SH-SY5Y (cell line): ENCODE measurements at regions not wholly inside any gene's neighbourhood (a gene's known extent, or its start where the extent isn't known, plus 50 kb on each side); places are given as distances from the start of the nearest gene placed in this dataset.

Source experiments
- GATA2 ChIP-seq: IDR thresholded peaks from 2 replicates; pipeline ENCODE4 v1.6.1; 2011; ENCODE audit warnings: mild to moderate bottlenecking, low read depth, low read length
- GATA3 ChIP-seq: IDR thresholded peaks from 2 replicates; pipeline ENCODE4 v1.6.1; 2011; ENCODE audit warnings: low read depth, mild to moderate bottlenecking, low read length, moderate library complexity

DNA sequence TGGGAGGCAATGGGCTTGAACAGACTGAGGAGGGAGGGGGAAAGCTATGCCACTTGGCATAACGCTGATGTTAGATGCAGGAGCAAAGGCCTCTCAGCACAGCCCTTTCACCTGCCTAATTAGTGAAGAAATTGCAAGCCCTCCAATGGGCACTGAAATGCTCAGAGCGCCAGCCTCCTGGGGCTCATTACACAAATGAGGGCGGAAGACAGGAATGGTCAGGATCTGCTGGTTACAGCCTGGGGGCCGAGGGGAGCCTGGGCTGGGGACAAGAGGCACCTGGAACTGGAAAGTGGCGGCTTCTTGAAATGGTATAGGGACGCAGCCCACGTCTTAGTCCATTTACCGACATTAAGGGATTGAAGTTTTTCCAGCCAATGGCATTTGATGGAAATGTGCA is 50.2 kb upstream of the PLET1 start:
- TF ChIP-seq GATA2 (no peak), GATA3 (no peak)

DNA sequence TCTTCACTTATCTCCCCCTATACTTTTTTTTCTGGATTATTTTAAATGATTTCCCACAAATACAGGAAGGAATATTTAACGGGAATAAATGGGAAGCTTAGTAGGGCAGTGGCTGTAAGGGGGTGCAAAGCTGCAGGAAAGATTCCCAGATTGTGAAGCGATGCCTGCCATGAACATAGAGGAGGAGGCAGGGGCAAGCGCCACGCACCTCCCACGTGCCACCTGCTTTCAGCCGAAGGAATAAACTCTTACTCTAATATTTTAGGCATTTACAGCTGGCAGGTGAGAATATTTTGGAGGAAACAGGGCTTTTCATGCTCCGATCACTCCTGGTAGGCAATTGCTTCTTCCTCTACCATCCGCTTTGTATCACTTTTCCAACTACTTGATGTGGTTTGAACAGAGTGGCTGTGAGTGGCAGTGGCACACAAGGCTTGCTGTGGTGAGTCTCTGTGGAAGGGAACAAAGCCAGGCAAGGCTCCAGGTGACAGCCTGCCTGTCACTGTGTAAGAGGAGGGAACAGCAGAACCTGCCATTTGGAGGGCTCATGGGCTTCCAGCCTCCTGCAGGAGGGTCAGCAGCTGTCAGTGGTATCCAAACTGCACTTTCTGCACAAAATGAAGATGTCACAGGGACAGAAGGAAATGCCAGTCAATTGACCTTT is 54.5 kb upstream of the PLET1 start:
- TF ChIP-seq GATA2 (no peak), GATA3 (no peak)

DNA sequence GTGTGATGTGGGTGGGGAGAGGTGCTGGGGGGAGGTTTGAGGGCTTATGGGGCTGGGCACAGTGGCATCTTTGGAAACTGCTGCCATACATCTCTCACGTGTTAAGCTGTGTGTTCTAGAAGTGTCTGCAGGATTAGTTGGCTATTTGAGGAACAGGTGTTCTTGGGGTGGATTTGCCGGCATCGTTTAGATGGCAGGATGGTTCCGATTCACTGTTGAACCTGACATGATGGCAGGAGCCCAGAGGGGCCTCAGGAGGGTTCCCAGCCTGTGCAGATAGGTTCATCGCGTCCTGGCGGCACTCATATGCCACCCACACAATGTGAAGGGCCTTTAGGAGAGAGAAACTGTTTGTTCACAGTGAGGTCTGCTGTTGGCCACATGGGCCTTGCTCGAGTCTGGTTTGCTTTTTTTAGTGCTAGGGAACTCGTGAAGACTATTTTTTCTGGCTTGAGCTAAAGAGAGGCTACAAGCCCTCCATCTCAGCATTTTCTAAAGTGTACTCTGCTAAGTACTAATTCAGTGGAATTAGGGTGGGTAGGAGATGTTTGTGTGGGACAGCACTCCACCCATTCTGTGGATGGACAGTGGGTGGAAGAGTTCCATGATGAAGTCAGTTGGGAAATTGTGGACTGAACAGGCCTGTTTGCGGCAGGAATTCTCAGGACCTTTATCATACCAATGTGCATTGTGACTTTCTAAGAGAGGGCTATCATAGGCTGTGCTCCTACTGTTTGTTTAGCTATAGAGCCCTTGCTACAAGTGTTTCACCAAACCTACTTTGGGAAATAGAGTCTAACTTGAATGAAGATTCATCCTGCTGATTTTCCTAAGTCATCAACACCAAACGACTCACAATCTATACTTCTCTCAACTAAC is 55.4 kb upstream of the PLET1 start:
- no peak for TF ChIP-seq GATA2
- TF ChIP-seq GATA3, result no peak

DNA sequence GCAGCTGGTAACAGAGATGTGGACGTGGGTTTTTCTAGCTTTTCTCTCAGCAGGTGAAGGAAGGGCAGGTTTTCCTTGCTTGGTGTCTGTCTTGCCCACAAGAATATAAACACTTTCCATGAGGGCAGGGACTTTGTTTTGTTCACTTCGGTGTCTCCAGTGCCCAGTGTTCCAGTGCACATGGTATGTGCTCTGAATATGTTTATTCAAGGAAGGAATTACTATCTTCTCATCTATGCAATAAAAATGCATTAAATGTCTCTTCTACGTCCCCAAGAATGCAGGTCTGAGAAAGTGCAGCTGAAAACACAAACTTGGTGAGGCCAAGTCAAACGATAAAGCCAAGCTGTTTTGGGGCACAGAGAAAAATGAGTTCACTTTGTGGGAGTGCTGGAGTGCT is 56.3 kb upstream of the PLET1 start:
- TF ChIP-seq GATA3 (no peak), GATA2 (no peak)

DNA sequence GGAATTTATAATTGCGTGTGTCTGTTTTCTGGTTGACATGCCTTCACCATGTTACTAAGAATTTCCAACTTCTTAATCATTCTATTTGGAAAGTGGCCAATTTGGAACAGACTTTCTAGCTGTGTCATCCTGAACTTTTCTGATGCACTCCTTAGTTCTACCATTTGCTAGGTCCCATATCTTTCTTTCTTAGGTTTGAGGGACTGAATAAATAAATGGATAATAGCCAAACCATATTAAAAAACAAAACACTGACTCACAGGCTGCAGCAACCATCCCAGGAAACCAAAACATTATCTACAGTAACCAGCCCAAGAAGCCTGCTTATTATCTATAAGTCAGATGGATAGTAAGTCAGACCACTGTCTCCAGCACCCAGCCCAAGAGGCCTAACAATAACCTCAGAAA is 57.5 kb upstream of the PLET1 start:
- TF ChIP-seq GATA3 (no peak), GATA2 (no peak)

DNA sequence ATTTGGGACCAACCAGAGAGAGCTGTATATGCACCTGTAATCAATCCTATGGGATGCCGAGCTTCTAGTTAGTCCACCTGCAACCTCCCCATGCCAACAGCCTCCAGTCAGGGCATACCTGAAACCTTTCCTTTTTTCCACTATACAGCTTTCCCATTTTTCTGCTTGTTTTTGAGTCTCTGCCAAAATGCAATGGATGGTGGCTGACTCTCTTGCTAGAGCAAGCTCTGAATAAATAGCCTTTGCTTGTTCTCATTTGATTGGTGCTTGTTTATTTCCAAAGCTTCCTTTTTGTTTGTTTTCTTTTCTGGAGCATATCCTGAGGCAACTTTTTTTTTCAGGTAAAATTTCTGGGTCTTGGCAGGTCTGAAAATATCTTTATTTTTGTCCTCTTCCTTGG is 58.0 kb upstream of the PLET1 start:
- TF ChIP-seq GATA3 (no peak), GATA2 (no peak)

DNA sequence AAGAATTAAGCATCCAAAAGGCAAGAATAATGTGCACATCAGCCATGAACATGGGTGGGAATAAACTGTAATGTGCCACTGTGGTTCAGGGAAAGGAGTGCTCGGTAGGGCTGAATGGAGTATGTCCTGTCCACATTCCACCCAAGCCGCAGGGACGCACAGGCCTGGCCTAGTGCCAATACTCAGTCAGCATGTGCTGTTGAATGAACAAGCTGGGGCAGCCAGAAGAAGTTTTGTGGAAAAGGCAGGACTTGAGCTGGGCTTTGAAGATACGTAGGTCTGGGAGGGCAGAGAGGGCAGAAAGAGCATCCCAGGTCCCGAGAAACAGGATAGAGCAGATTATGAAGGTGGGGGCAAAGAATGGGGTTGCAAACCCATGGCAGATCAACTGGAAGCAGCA is 60.0 kb upstream of the PLET1 start:
- no peak for TF ChIP-seq GATA2
- no peak for TF ChIP-seq GATA3

DNA sequence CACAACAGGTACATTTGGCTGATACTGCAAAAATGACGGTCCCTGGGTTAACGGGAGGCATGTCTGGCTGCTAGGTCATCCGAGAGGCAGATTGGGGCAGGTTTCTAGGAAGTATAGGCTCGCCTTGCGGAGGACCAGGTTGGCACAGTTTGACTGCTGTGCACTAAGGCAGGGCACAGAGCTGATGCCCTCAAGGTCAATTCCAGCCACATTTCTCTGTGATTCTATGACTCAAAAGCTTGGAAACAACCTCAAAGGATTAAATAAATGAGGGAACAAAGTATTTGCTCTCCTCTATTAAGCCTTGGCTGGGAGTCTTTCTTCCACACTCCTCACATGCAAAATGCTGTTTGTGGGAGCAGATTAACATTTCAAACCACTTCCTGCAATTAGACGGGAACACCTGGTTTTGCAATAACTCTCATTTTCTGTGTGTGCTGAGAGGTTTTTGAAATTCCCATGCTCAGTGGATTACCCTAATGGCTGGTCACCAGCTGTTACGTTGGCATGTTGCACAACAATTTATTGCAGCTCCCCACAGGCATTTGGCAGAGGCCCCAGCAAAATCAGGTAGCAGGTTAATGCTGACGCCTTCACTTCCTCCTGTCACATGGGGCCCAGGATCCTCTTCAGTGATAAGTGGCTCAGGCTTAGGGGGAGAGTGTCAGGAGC is 61.0 kb upstream of the PLET1 start:
- no peak for TF ChIP-seq GATA3
- TF ChIP-seq GATA2, result no peak

DNA sequence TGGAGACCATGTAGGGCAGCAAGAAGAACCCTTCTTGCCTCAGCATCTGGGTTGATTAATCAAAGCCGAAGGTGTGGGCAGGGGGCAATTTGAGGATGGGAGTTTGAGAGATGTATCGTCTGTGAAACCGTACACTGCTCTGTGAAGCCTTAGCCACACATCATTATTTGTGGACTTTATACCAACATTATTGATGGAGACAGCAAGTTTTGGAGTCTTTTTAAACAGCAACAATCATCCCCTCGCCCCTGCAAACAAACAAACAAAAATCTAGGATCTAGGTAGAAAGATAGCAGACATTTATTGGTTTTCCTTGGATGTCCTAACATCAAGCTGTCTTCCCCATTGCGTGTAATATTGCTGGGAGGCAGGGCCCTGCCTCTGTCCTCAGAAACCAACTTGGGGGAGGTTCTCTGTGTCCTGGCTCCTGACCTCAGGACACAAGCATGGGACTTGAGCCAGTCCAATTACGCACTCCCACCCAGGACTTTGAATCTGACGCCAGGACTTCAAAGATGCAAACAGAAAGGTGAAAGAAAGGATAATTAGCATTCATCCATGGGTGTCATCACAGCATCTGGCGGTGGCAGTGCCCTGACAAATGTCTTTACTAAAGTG is 61.6 kb upstream of the PLET1 start:
- TF ChIP-seq GATA2, result no peak
- no peak for TF ChIP-seq GATA3

DNA sequence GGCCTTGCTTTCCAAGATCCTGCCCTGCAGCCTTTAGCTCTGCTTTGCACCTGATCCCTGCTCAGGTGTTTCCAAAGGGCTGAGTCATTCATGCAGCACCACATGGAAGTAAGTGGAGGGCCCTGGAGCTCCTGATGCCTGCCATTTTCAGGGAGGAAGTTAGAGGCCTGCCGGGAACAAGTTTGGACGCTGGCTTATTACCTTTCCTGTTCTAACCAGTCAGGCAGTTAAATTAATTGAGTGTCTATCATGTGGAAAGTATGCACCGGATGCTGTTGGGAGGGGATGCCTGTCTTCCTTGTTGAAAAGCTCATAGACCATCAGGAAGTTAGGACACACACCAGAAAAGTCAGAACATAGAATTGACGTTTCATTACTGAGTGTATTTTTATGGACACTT is 73.7 kb upstream of the PLET1 start:
- TF ChIP-seq GATA3, result no peak
- no peak for TF ChIP-seq GATA2

DNA sequence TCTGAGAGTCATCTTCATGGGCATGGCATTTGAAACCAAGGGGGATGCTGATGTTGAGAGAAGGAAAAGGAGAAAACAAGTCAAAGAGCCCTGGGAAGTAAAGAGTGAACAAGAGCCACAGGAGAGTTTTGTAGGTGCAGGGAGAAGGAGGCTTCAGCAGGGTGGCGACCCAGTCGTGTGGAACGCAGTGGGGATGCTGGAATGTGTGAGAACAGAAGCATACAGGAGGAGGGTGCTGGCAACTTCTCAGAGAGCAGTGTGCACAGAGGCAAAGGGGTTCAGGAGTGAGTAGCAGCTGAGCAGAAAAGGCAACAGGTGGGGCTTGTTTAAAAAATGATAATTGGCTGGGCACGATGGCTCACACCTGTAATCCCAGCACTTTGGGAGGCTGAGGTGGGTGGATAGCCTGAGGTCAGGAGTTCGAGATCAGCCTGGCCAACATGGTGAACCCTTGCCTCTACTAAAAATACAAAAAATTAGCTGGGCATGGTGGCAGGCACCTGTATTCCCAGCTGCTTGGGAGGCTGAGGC is 75.8 kb upstream of the PLET1 start:
- TF ChIP-seq GATA3 (no peak), GATA2 (no peak)

DNA sequence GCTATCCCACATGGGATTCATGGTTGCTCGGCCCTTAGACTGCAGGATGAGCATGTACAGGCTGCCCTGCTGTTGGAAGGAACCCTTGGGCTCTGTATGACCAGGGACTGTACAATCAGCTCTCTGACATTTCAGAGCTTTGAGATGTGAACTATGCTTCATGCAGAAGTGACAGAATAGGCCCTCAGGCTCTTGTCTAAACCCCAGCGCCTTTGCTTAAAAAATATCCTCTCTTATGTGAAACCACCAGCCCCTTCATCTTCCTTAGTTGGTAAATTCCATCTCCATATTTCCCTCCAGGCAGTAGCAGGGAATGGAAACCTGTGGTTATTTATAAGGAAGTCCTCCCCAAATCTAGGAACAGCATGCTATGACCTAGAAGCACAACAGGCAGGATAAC is 78.9 kb upstream of the PLET1 start:
- TF ChIP-seq GATA2 (no peak), GATA3 (no peak)

DNA sequence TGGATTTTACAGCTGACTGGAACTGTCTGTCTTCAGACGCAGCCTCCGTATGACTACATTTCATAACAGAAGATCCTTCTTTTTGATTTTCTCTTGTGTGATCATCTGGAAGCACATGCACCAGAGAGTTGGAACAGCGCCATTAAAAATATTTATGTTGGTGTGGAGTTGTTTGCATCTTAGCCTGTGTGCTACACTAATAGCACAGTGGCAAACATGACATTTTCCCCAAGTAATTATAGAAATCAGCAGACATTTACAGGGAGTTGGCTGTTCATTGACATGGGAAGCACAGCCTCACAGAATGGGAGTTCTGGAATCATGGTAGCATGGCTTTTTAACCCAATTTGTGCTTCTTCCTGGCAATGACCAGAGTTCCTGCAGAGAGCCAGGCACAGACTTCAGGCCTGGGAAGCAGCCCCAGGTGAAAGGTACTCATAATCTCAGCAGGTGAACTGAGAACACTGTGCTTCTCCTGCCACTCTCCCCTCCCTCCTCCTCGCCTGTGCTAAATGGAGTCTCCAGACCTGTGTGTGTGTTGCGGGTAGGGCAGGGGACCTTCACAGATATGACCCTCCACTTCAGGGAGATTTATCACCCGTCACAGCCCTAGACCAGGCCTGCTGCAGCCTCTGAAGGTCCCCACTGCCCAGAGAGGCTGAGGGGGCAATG is 82.8 kb upstream of the PLET1 start:
- no peak for TF ChIP-seq GATA3
- no peak for TF ChIP-seq GATA2
